T-helper 2 cell treated with Interferon-gamma antibody and Interleukin-4, amounts not matched to agents 100 ng/mL and 5 ng/mL, for 36 hours (primary cell): ENCODE measurements at regions not wholly inside any gene's neighbourhood (a gene's known extent, or its start where the extent isn't known, plus 50 kb on each side); places are given as distances from the start of the nearest gene placed in this dataset.

ENCODE experiments used
- intact Hi-C: fragments of 100-400 bp; cut with micrococcal nuclease; formaldehyde crosslinking; loops from one replicate; pipeline ENCODE4 v1.15.1; 2023

DNA sequence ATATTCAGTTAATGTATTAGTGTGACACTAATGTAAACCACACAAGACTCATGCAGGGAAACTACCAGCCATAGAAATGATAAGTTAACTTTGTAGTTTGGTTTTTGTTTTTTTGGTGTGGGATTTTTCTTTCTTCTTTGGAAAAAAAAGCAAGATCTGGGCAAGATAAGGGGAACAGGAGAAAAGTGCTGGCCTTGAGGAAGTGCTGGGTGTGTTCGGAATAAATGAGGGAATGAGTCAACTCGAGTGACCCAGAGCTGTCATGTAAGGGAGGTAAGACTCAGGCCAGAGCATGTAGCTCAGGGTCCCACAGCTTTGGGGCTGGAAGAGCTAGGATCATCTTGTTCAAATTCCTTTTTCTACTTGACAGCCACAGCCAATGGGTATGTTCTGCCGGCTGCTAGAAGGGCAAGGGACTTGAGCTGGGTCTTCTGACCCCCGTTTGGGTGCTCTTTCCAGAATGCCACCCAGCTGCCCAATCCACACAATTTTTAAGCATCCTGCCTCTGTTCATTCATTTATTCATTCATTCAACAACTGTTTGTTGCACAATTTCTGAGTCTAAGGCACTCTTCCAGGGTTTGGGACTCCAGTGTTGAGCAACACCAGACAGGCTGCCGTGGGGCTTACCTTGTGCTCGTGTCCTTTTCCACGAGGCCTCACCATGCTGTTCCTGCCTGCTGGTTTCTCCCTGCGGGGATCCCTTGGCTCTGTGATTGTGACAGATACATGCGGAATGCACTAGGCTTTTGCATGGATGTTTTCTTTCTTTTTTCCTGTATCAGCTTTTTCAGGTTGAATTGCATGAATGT, 54.5 kb downstream of the CLDN34 start:
- intact Hi-C loops: no loop called here

DNA sequence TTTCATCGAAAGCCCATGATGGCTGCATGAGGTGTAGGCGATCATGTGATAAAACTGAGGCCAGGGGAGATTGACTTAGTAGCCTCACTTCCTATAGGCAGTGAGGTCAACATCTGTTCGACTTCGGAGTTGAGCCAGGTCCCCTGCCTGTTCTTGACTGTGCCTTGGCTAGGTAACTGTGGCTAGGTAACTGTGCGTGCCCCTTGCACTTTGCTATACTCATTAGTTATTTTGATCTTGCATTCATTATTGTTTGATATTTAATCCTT, 55.0 kb downstream of the CLDN34 start:
- intact Hi-C loops: no loop called here

- intact Hi-C loops: no loop called here
These were observed 55.6 kb downstream of the CLDN34 start for GRCh38 chrX:10022580-10023245.

DNA sequence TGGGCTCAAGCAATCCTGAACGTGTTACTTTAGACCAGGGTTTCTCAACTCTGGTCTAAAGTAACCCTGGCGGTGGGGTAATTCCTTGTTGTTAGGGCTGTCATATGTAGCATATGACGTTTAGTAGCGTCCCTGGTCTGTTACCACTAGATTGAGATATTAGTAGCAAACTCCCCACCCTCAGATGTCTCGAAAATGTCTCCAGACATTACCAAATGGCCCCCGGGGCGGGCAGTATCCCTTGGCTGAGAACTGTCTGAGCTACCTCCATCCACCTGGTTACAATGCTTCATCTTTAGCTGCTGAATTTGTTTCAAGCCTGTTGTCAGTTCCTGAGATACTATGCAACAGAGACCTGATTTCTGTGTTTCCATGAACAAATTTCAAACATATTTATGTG, 56.7 kb downstream of the CLDN34 start:
- intact Hi-C loops: no loop called here

GRCh38 chrX:10025742-10026493, 58.8 kb downstream of the CLDN34 start:
- intact Hi-C loops: no loop called here

GRCh38 chrX:10028283-10029104, 61.3 kb downstream of the CLDN34 start:
- intact Hi-C loops: no loop called here

DNA sequence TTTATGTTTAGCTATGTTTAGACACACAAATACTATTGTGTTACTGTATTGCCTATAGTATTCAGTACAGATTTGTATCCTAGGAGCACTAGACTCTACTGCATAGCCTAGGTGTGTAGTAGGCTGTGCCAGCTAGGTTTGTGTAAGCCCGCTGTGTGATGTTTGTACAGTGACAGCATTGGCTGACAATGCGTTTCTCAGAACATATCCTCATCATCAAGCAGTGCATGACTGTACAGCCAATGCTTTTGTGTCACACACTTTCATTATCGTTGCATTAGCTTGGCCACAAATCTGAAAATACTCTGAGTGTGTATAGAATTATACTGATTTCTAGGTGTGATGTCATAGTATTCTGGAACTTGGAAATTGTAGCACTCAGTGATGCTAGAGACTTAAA, 63.4 kb downstream of the CLDN34 start:
- intact Hi-C loops: no loop called here

DNA sequence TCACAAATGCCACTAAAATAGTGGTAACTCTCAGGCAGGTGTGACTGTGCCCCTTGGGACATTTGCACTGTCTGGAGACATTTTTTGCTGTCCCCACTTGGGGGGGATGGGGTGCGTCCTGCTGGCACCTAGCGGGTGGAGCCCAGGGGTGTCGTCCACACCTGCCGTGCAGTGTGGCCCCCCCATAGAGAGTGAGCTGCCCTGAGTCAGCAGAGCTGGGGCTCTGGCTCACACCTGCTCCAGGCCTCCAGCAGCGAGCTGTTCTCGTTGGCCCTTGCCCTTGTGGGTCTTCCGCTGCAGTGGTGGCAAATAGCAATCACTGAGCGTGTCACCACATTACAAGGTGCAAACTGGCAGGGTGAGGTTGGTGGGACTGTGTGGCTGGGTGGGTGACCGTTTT, 64.6 kb downstream of the CLDN34 start:
- intact Hi-C loops: no loop called here

GRCh38 chrX:10032147-10032546, 65.0 kb downstream of the CLDN34 start:
- intact Hi-C loops: no loop called here

- intact Hi-C loops: no loop called here
These were observed 66.3 kb downstream of the CLDN34 start for GRCh38 chrX:10033375-10034007.

- intact Hi-C loops: no loop called here
These were observed 67.6 kb downstream of the CLDN34 start for GRCh38 chrX:10034740-10035260.

DNA sequence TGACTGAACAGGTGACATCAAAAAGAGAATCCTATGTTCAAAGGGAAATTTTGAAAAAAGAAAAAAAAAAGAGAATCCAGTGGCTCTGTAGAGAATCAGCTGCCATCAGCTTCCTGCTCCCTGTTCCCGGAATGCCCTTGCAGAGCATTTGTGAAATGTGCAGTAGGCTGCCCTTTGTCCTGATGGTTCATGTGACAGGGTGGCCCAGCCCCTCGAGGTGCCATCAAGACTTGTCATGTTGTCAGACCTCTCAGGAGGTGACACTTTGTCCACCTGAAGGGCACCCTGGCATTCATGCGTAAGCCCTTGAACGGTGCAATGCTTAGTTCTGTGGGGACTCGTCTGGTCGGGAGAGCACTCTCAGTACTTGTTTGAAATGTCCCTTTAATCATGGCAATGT, 71.4 kb downstream of the CLDN34 start:
- intact Hi-C loops: no loop called here

DNA sequence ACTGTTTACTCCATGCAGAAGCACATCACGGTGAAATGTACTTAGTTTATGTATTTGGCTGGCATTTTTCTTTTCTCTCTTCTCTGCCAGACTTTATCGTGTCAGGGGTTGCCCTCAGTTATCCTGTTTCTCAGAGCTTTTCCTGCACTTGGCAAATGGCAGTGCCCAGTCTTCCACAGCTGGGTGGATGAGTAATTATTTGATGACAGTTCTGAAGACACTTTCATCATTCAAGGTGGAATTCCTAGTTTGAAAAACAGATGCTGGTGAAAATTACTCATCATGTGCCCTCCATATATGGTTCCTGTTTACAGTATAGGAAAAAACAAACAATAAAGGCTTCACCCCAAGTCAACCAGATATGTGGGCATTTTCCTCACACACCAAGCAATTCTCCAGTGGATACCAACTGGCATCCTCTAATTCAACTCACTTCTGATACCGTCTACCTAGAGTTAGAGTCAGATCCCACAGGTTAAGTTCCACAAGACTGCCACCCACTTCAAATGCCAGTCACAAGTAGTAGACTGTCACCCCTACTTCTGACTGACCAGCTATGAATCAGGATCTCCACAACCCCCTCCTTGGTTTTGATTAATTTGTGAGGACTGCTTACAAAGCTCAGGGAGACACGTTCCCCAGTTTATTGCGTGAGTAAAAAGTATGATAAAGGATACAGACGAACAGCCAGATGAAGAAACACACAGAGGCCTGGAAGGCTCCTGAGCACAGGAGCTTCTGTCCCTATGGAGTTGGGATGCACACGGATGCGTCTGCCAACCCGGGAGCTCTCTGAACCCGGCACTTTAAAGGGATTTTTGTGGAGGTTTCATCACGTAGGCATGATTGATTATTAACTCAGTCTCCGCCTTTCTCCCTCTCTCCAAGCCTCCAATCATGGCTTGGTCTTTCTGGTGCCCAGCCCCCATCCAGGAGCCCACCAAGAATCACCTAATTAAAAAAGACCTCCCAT, 72.9 kb downstream of the CLDN34 start:
- intact Hi-C loops: no loop called here

DNA sequence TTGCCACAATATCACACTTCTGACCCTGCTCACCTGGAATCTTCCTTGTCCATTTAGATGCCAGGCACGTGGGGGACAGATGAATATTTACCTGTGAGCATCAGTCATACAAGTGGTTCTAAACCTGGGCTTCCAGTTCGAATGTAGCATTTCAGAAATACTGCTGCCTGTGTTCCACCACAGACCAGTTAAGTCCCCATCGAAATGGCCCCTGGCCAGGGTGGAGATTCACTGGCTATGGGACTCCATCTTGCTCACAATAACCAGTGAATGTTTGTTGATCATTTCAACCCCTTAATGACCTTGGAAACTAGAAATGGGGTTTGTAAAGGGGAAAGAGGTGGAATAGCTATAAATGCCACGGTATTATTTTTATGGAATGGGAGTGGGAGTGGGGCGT, 73.8 kb downstream of the CLDN34 start:
- intact Hi-C loops: no loop called here

DNA sequence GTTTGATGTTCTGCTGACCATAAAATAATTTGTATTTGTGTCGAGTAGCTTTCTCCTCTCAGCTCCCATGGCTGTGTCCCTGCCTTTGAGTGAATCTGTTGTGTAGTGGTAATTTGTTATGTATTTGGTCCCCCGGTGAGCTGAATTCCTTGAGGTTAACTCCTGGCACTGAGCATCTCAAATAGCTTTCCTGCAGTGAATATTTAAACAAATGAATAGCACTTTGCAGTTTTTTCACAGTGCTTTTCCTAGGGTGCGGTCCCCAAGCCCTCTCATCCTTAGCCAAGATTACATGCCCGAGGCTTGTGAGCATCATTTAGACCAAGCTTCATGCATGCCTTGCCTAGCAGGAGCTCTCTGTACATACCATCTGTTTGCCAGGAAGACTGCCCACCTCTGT, 74.2 kb downstream of the CLDN34 start:
- intact Hi-C loops: no loop called here

DNA sequence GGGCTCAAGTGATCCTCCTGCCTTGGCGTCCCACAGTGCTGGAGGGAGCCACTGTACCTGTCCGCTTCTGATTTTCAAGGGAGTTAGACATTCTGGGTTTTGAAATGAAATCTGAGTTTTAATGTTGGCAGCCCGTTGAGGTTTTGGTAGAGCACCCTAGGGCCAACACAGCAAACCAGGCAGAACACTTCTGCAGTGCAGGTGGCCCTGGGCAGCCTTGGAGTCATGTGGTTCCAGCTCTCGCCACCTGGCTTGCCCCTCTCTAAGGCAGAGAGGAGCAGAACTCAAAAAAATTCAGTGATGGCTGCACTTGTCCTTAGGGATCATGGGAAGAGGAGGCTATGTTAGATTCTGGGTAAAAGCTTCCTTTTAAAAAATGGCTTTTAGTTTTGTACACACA, 74.9 kb downstream of the CLDN34 start:
- intact Hi-C loops: no loop called here

DNA sequence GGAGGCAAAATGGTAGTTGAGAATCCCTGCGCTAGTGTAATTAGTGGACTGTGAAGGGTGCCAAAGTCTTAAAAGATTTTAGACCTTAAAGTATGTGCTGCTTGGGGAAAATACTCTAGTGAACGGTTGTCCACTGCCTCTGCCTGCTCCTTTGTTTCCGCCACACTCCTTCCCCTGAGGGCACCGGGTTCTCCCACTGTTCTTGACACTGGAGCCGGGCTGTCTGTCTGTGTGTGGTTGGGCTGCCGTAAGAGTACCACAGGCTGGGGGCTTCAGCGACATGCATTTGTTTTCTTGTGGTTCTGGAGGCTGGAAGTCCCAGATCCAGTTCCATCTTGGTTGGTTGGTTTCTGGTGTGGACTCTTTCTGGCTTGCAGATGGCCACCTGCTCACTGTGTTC, 76.2 kb downstream of the CLDN34 start:
- intact Hi-C loops: no loop called here

DNA sequence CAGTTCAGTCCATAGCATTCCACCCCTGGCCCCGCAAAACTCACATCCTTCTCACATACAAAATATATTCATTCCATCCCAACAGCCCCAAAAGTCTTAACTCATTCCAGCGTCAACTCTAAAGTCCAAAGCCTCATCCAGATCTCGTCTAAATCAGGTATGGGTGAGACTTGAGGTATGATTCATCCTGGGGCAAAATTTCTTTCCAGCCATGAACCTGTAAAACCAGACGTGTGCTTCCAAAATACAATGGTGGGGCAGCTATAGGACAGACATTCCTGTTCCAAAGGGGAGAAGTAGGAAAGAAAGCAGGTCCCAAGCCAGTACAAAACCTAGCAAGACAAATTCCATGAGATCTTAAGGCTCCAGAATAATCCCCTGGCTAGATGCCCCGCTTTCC, 76.9 kb downstream of the CLDN34 start:
- intact Hi-C loops: no loop called here

GRCh38 chrX:10045327-10046000, 78.3 kb downstream of the CLDN34 start:
- intact Hi-C loops: no loop called here
